HG02642 (cell line): ENCODE measurements at regions not wholly inside any gene's neighbourhood (a gene's known extent, or its start where the extent isn't known, plus 50 kb on each side); places are given as distances from the start of the nearest gene placed in this dataset.
"Not testable (repeated sequence)": the region's sequence is repeated elsewhere in the genome, so short reads cannot be mapped to it uniquely, and the experiment has no call there.

Source experiments
- ATAC-seq: cut with Tn5 transposase; IDR thresholded peaks from one replicate; pipeline ENCODE4 v1.9.1; 2021; ENCODE audit warnings: mild to moderate bottlenecking; ENCODE audit not compliant: unreplicated experiment, poor library complexity

- no peak for ATAC-seq
Measured at GRCh38 chr16:73973174-73973573, 323.4 kb upstream of the PSMD7 start.

- ATAC-seq = no peak
Measured at GRCh38 chr16:73966851-73967250, 329.8 kb upstream of the PSMD7 start.

GRCh38 chr16:73965591-73965990 lies 331.0 kb upstream of the PSMD7 start:
- ATAC-seq = no peak

- no peak for ATAC-seq
Measured at GRCh38 chr16:73956587-73957494, 339.8 kb upstream of the PSMD7 start.

GRCh38 chr16:73955702-73956101 lies 340.9 kb upstream of the PSMD7 start:
- ATAC-seq = no peak

GRCh38 chr16:73955255-73955654 lies 341.4 kb upstream of the PSMD7 start:
- no peak for ATAC-seq

- ATAC-seq = no peak
Measured at GRCh38 chr16:73951481-73951880, 345.1 kb upstream of the PSMD7 start.

GRCh38 chr16:73949574-73950320 lies 346.9 kb upstream of the PSMD7 start:
- no peak for ATAC-seq

- no peak for ATAC-seq
Measured at GRCh38 chr16:73945631-73946030, 351.0 kb upstream of the PSMD7 start.

- not testable (repeated sequence) for ATAC-seq
Measured at GRCh38 chr16:73943184-73943583, 353.4 kb upstream of the PSMD7 start.

- not testable (repeated sequence) for ATAC-seq
Measured at GRCh38 chr16:73940786-73941185, 355.8 kb upstream of the PSMD7 start.

- ATAC-seq = no peak
Measured at GRCh38 chr16:73923951-73924350, 372.7 kb upstream of the PSMD7 start.

- no peak for ATAC-seq
Measured at GRCh38 chr16:73921295-73921694, 375.3 kb upstream of the PSMD7 start.

- no peak for ATAC-seq
Measured at GRCh38 chr16:73916829-73917594, 379.6 kb upstream of the PSMD7 start.

- ATAC-seq = no peak
Measured at GRCh38 chr16:73915935-73916334, 380.7 kb upstream of the PSMD7 start.

GRCh38 chr16:73915140-73915539 lies 381.5 kb upstream of the PSMD7 start:
- no peak for ATAC-seq

GRCh38 chr16:73912850-73913249 lies 383.8 kb upstream of the PSMD7 start:
- ATAC-seq = no peak

GRCh38 chr16:73912281-73912680 lies 384.3 kb upstream of the PSMD7 start:
- no peak for ATAC-seq

- ATAC-seq = no peak
Measured at GRCh38 chr16:73909529-73910035, 387.0 kb upstream of the PSMD7 start.

GRCh38 chr16:73891129-73891542 lies 405.5 kb upstream of the PSMD7 start:
- ATAC-seq = no peak
